GM12872 (cell line): ENCODE measurements at regions not wholly inside any gene's neighbourhood (a gene's known extent, or its start where the extent isn't known, plus 50 kb on each side); places are given as distances from the start of the nearest gene placed in this dataset.
A peak's percentile ranks its signal among the peaks of the same experiment; 100 is the strongest.

Source experiments
- TF ChIP-seq, protein P1 (sequence below): IDR thresholded peaks from 3 replicates; pipeline ENCODE4 v1.5.1; 2011; ENCODE audit warnings: low read depth, mild to moderate bottlenecking, low read length, moderate library complexity; ENCODE audit not compliant: insufficient read depth

DNA sequence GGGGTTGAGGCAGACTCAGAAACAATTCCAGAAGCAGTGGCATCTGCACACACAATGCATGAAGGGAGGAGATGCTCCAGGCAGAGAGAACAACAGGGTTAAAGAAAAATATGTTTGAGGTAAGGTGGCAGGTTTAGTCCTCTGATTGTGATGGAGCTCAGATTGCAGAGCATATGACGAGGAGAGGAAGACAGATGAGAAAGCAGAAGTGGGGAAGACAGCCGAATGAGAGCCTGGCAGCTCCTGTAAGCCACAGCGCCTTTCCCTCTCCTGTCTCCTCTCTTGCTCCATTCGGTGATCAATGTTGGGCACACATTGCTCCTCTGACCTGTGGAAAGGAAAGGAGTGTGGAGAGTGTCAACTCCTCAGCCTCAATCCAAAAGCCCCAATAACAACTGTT is 372.2 kb downstream of the GXYLT1 start:
- TF ChIP-seq, protein P1, sequence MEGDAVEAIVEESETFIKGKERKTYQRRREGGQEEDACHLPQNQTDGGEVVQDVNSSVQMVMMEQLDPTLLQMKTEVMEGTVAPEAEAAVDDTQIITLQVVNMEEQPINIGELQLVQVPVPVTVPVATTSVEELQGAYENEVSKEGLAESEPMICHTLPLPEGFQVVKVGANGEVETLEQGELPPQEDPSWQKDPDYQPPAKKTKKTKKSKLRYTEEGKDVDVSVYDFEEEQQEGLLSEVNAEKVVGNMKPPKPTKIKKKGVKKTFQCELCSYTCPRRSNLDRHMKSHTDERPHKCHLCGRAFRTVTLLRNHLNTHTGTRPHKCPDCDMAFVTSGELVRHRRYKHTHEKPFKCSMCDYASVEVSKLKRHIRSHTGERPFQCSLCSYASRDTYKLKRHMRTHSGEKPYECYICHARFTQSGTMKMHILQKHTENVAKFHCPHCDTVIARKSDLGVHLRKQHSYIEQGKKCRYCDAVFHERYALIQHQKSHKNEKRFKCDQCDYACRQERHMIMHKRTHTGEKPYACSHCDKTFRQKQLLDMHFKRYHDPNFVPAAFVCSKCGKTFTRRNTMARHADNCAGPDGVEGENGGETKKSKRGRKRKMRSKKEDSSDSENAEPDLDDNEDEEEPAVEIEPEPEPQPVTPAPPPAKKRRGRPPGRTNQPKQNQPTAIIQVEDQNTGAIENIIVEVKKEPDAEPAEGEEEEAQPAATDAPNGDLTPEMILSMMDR, result no peak

DNA sequence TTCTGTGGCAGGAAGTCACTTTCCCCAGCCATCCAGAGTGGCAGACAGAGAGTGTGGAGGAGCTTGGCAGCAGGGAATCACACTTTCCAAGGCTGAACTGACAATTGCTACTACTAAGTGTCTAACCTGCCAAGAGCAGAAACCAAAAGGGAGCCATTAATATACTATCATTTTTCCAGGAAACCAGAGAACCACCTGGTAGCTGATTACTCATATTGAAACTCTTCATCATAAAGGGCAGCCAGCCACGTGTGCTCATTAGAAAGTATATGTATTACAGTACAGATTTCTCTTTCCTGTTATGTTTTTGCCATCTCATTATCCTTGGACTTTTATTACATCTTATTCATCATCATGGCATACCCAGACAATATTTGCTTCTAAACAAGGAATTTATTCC is 374.9 kb downstream of the GXYLT1 start:
- TF ChIP-seq, protein P1, result no peak

DNA sequence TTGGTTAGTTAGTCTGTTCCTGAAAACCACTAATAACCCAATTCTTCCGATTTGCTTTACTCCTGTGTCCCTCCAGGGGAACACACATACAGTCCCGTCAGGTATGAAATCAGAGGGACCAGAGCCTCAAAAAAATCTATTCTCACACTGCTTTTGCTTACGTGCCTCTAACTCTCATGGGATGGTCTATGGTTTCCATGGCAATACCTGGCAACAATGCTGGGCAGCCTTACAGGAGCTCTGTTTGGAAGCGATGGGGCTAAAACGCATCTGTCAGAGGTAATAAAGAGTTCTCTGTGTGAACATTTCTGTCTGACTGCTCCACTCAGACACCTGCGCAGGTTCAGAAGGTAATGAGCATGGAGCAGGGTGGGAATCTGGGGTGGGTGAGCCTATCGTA is 376.2 kb downstream of the GXYLT1 start:
- TF ChIP-seq, protein P1, result no peak

DNA sequence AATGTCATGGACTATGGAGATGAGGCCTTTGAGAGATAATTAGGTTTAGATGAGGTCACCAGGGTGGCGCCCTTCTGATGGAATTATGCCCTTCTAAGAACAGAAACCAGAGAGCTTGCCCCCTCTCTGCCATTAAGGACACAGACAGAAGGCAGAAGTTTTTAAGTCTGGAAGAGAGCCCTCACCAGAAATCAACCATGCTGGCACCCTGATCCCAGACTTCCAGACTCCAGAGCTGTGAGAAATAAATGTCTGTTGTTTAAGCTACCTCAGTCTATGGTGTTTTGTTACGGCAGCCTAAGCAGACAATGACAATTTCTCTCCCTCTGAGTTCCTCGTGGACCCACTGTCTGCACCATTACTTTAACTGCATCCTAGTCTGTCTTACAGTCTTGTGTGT is 382.0 kb downstream of the GXYLT1 start:
- TF ChIP-seq, protein P1, result no peak

DNA sequence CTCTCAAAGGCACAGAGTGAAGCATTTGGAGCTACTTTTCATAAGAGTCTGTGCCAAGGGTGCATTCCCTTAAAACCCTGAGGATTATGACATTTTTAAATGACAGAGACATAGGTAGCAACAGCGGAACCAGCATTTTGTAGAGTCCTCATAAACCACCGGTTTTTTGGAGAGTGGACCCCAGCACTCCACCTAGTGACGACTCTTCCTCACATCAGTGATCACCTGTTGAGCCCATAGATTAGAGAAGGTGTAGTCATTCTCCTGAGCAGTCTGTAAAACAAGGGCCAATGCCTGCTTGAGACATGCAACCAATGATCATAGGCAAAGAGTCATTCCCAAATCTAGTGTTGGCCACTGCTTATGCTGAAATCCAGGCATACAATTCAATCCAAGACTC is 399.1 kb downstream of the GXYLT1 start:
- TF ChIP-seq, protein P1, result 0 out of 3 replicates have a peak, but pooled peaks have one; percentile 4

DNA sequence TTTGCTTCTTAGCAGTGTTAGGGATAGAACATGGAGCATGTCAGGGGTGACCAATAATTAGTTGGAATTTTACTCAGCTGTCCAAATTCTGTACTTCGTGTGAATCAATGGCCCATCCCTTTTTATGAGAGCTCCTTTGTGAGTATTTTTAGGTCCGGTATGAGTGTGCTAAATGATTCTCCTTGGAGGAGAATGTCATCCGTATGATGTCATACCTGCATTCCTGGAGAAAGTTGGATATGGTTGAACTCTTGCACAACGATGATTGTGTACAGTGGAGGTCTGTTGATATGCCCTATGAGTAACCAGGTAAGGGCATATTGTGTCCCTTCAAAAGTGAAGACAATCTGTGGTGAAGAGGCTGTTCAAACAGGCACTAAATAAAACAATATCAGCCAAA is 400.8 kb downstream of the GXYLT1 start:
- TF ChIP-seq, protein P1, result no peak

DNA sequence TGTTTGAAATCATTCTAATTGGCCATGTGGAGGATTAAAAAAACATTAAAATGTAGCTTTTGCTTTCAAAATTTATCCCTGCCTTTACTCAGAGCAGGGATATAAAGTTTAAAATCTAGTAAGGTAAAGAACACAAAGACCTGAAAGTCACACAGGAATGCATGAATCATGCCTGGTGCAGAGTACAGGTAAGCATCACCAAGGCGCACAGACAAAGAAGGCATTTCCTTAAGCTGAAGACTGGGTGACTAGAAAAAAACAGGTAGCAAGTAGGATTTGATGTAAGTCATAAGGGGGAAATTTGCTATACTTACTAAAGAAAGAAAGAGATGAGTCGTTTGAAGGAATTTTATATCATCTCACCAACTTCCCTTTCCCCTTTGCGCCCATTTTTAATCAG is 405.6 kb downstream of the GXYLT1 start:
- TF ChIP-seq, protein P1, result no peak

DNA sequence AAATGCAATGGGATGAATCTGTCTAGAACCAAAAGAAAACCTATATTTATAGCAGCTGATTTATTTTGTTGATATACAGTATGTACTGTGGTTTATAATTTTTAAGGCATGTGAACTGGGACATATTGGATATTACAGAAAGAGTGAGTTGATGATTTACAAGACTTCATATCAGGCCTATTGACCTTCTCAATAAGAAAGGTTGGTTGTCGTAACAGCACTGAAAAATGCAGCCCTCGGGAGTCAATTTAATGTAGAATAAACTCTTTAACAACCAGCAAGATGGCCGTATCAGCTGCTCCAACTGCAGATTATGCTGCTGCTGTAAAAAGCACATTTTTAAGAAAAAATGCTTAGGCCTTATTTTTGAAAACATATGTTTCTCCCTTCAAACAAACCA is 407.3 kb downstream of the GXYLT1 start:
- TF ChIP-seq, protein P1, result no peak
